Natural killer cell (primary cell): ENCODE measurements at regions not wholly inside any gene's neighbourhood (a gene's known extent, or its start where the extent isn't known, plus 50 kb on each side); places are given as distances from the start of the nearest gene placed in this dataset.

Experiments used
- ATAC-seq, 3 donors: fragments of 150-1000 bp in 2 of 3; fragments of 200-7000 bp in 1 of 3; cut with Tn5 transposase; 1 replicate in 1 of 3; 2 replicates in 2 of 3; pipeline ENCODE4 v1.10.0; 2021; ENCODE audit warnings: mild to moderate bottlenecking in 2 of 3, moderate library complexity in 2 of 3
- DNase-seq, 2 donors: peaks; one replicate each; pipeline versions ENCODE4 v3.0.0 to v3.0.0-alpha.2; 2013 to 2021; ENCODE audit warnings: mixed read lengths in 1 of 2
- H3K27ac ChIP-seq: one replicate; pipeline ENCODE4 v1.5.1; 2013; ENCODE audit warnings: mild to moderate bottlenecking, low read length
- H3K27me3 ChIP-seq: one replicate; pipeline ENCODE4 v1.6.1; 2013; ENCODE audit warnings: low read length; ENCODE audit not compliant: control insufficient read depth, insufficient read depth
- H3K36me3 ChIP-seq: one replicate; pipeline ENCODE4 v1.6.1; 2013; ENCODE audit warnings: low read length; ENCODE audit not compliant: control insufficient read depth, insufficient read depth
- H3K4me1 ChIP-seq: one replicate; pipeline ENCODE4 v1.6.1; 2013; ENCODE audit warnings: low read length; ENCODE audit not compliant: control insufficient read depth, insufficient read depth
- H3K4me3 ChIP-seq: one replicate; pipeline ENCODE4 v1.5.1; 2013; ENCODE audit warnings: low read length
- H3K9me3 ChIP-seq: one replicate; pipeline ENCODE4 v1.6.1; 2013; ENCODE audit warnings: low read length; ENCODE audit not compliant: control insufficient read depth, insufficient read depth
- H3K27ac Mint-ChIP-seq, 2 donors: one replicate each; pipeline ENCODE4 v1.8.0; 2022; ENCODE audit warnings: mild to moderate bottlenecking in 2 of 2, mixed read lengths in 2 of 2, moderate library complexity in 1 of 2
- H3K27me3 Mint-ChIP-seq, 2 donors: one replicate each; pipeline ENCODE4 v1.8.0; 2022; ENCODE audit warnings: low read depth in 2 of 2, mixed read lengths in 2 of 2
- H3K36me3 Mint-ChIP-seq: one replicate; pipeline ENCODE4 v1.8.0; 2022; ENCODE audit warnings: mixed read lengths
- H3K4me1 Mint-ChIP-seq, 2 donors: one replicate each; pipeline ENCODE4 v1.8.0; 2022; ENCODE audit warnings: mixed read lengths in 2 of 2
- H3K4me3 Mint-ChIP-seq: one replicate; pipeline ENCODE4 v1.8.0; 2022; ENCODE audit warnings: mild to moderate bottlenecking, moderate library complexity, mixed read lengths
- H3K9me3 Mint-ChIP-seq, 2 donors: one replicate each; pipeline ENCODE4 v1.8.0; 2022; ENCODE audit warnings: mixed read lengths in 2 of 2
- CTCF ChIP-seq: fragments of 200-600 bp; IDR thresholded peaks from one replicate; pipeline ENCODE4 v1.8.0; 2022; ENCODE audit warnings: antibody characterized with exemption
- WGBS: methylation state at CpG from one replicate; pipeline ENCODE4 v1.1.7; 2013; ENCODE audit warnings: missing lambda C conversion rate; ENCODE audit not compliant: insufficient coverage; 5-methylcytosine and 5-hydroxymethylcytosine counted together
- intact Hi-C: fragments of 100-400 bp; cut with micrococcal nuclease; formaldehyde crosslinking; loops from one replicate; pipeline ENCODE4 v1.14.2; 2022

DNA sequence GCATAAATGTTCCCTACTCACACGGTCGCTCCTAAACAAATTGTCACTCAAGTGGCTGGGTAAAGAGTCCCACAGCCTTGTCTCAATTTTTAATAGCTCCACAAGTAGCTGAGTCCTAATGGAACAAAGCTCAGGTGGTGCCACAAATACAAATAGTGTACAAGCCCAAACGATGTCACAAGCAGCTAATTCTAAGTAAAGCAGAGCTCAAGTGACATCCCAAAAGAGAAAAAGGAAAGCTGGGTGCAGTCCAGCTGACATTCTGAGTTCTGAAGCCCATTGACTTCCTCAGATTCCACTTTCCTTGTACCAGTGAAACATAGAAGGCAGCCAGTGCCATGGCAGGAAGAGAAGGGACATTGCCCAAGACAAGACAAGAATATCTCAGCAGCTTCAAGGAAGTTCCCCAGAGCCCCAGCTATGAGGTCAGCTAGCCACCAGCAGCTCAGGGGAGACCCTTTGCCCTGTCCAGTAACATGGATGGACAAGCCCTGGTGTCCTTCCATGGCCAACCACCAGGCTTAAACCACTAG is 231.2 kb upstream of the SGCD start:
- Mint-ChIP-seq H3K27ac (no peak overlapping the region), H3K36me3 (no peaks in the 10 kb centered on the region), H3K27me3 (no peaks in the 10 kb centered on the region), H3K4me1 (no peaks in the 10 kb centered on the region), H3K9me3 (peaks cover 0 to 6% of the 10 kb centered on the region in 2 donors), H3K4me3 (no peak overlapping the region)
- no peak overlapping the region for H3K4me3 ChIP-seq
- intact Hi-C loops, result no loop called here
- WGBS, result 80% methylated on average over 3 of the region's 3 CpGs
- H3K4me1 ChIP-seq, result no peaks in the 10 kb centered on the region
- ATAC-seq, result no peak
- H3K27ac ChIP-seq, result no peak overlapping the region
- TF ChIP-seq CTCF, result no peak
- H3K27me3 ChIP-seq, result no peaks in the 10 kb centered on the region
- no peak for DNase-seq
- H3K9me3 ChIP-seq, result peaks cover 4% of the 10 kb centered on the region
- H3K36me3 ChIP-seq, result no peaks in the 10 kb centered on the region

DNA sequence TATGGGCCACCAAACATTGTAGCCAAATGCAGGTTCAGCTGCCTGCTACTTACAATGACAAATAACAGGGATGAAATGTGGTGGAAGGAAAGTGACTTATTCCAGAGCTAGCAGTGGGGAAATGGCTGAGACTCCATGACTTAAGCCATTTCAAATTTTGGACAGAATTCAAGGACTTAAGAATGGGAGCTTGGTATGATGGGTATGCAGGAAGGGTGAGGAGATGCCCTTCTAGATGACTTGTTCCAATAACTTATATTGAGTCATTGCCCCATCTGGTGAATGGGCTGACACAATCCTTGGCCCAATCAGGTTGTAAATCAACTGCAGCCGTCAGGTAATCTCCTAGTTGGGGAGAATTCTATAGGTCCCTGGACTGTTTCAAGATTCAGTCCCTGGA is 230.7 kb upstream of the SGCD start:
- DNase-seq, result no peak
- 83% methylated on average over 1 of the region's 1 CpG for WGBS

GRCh38 chr5:156103155-156103885 is 223.6 kb upstream of the SGCD start:
- ATAC-seq, result no peak

More for the DNA sequence above, 230.7 kb upstream of the SGCD start:
- H3K36me3 ChIP-seq, result no peaks in the 10 kb centered on the region
- H3K27me3 Mint-ChIP-seq, result no peaks in the 10 kb centered on the region
- peaks cover 2% of the 10 kb centered on the region for H3K9me3 ChIP-seq
- H3K27me3 ChIP-seq, result no peaks in the 10 kb centered on the region
- H3K4me3 ChIP-seq, result no peak overlapping the region
- no peaks in the 10 kb centered on the region for H3K4me1 Mint-ChIP-seq
- H3K36me3 Mint-ChIP-seq, result no peaks in the 10 kb centered on the region
- no peaks in the 10 kb centered on the region for H3K4me1 ChIP-seq
- intact Hi-C loops, result no loop called here
- H3K27ac ChIP-seq, result no peak overlapping the region
- peaks cover 0 to 6% of the 10 kb centered on the region in 2 donors for H3K9me3 Mint-ChIP-seq
- no peak for TF ChIP-seq CTCF
- no peak overlapping the region for H3K4me3 Mint-ChIP-seq
- H3K27ac Mint-ChIP-seq, result no peak overlapping the region
- ATAC-seq, result no peak

More at GRCh38 chr5:156103155-156103885, 223.6 kb upstream of the SGCD start:
- H3K4me3 ChIP-seq, result no peak overlapping the region
- no peak for DNase-seq
- WGBS, result no CpG with 5 or more reads among the region's 2 CpGs
- H3K36me3 Mint-ChIP-seq, result no peaks in the 10 kb centered on the region
- no peaks in the 10 kb centered on the region for H3K27me3 ChIP-seq
- H3K27me3 Mint-ChIP-seq, result no peaks in the 10 kb centered on the region
- H3K27ac Mint-ChIP-seq, result no peak overlapping the region
- H3K4me3 Mint-ChIP-seq, result no peak overlapping the region
- no peaks in the 10 kb centered on the region for H3K36me3 ChIP-seq
- H3K4me1 ChIP-seq, result no peaks in the 10 kb centered on the region
- H3K9me3 Mint-ChIP-seq, result no peaks in the 10 kb centered on the region
- no peaks in the 10 kb centered on the region for H3K9me3 ChIP-seq
- intact Hi-C loops, result no loop called here
- no peaks in the 10 kb centered on the region for H3K4me1 Mint-ChIP-seq
- H3K27ac ChIP-seq, result no peak overlapping the region
- no peak for TF ChIP-seq CTCF
